NT2/D1 (cell line): ENCODE measurements at regions not wholly inside any gene's neighbourhood (a gene's known extent, or its start where the extent isn't known, plus 50 kb on each side); places are given as distances from the start of the nearest gene placed in this dataset.

Experiments used
- SUZ12 ChIP-seq: IDR thresholded peaks from 2 replicates; pipeline ENCODE4 v1.6.1; 2011; ENCODE audit not compliant: insufficient read length, insufficient read depth; ENCODE audit errors: extremely low read depth
- YY1 ChIP-seq: IDR thresholded peaks from 2 replicates; pipeline ENCODE4 v1.6.1; 2011; ENCODE audit not compliant: insufficient read length, insufficient read depth
- ZNF274 ChIP-seq: IDR thresholded peaks from 2 replicates; pipeline ENCODE4 v1.6.1; 2011; ENCODE audit warnings: mild to moderate bottlenecking, low read depth, low read length

- no peak for TF ChIP-seq ZNF274
- TF ChIP-seq YY1 = no peak
- no peak for TF ChIP-seq SUZ12
Observed at GRCh38 chr2:48228345-48228684, 86.2 kb upstream of the FOXN2 start.
